ENCODE measurements at regions not wholly inside any gene's neighbourhood (a gene's known extent, or its start where the extent isn't known, plus 50 kb on each side); places are given as distances from the start of the nearest gene placed in this dataset.

DNA sequence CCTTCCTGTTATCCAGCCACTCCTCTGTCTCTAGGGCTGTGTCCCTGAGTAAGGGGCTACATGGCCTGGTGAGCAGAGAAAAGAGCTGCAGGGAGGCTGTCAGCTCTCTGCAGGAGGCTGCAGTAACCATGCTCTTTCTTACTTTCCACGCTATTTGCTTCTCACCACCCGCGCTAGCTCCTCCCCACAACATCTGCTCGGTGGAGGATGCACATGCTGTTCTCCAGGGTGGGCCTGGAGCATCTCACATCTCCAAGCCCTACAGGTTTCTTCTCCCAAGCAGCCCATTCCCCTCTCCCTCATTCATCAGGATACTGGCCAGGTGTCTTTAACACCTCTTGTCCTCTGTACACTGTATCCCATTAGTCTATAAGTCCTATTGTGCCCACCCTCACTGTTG lies 103.8 kb downstream of the IER5 start:
- H3K27ac Mint-ChIP-seq (ENCODE audit: unreplicated experiment), result no peak overlapping the region
- peaks cover 8% of the 10 kb centered on the region for H3K9me3 Mint-ChIP-seq
- DNase-seq (ENCODE audit: low read depth, low spot score), result no peak
- H3K27me3 Mint-ChIP-seq (ENCODE audit: low read depth), result peaks cover 37% of the 10 kb centered on the region
- peaks cover 3% of the 10 kb centered on the region for H3K36me3 Mint-ChIP-seq (ENCODE audit: low read depth)
- TF ChIP-seq, protein P1, sequence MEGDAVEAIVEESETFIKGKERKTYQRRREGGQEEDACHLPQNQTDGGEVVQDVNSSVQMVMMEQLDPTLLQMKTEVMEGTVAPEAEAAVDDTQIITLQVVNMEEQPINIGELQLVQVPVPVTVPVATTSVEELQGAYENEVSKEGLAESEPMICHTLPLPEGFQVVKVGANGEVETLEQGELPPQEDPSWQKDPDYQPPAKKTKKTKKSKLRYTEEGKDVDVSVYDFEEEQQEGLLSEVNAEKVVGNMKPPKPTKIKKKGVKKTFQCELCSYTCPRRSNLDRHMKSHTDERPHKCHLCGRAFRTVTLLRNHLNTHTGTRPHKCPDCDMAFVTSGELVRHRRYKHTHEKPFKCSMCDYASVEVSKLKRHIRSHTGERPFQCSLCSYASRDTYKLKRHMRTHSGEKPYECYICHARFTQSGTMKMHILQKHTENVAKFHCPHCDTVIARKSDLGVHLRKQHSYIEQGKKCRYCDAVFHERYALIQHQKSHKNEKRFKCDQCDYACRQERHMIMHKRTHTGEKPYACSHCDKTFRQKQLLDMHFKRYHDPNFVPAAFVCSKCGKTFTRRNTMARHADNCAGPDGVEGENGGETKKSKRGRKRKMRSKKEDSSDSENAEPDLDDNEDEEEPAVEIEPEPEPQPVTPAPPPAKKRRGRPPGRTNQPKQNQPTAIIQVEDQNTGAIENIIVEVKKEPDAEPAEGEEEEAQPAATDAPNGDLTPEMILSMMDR (conservative IDR thresholded peaks at IDR 0.05), result no peak
- H3K4me3 Mint-ChIP-seq, result no peak overlapping the region
- no peaks in the 10 kb centered on the region for H3K4me1 Mint-ChIP-seq

DNA sequence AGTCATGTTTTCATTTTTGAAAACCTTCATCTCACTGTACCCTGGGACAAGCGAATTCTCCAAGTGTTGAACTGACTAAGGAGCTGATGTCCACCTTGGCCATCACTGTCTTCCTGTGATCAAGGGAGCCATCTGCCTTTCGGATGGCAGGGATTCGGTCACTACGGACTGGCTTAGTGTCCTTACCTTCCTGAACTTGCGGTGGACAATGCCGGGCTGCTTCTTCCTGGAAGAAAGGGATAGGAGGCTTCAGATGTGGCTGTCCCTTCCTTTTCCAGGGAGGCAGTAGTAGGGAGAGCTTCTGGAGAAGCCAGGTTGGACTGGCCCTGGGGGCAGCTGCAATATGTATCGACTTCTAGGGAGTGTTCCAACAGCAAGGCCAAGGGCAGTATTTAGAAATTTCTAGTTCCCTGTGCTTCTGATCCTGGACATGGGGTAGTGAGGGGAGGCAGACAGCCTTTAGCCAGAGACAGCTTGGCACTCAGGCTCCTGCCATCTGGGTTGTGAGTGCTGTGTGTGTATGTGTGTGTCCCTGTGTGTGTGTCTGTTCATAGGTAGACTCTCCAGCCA lies 114.6 kb downstream of the IER5 start:
- no peak for DNase-seq (ENCODE audit: low read depth, low spot score)
- no peaks in the 10 kb centered on the region for H3K36me3 Mint-ChIP-seq (ENCODE audit: low read depth)

DNA sequence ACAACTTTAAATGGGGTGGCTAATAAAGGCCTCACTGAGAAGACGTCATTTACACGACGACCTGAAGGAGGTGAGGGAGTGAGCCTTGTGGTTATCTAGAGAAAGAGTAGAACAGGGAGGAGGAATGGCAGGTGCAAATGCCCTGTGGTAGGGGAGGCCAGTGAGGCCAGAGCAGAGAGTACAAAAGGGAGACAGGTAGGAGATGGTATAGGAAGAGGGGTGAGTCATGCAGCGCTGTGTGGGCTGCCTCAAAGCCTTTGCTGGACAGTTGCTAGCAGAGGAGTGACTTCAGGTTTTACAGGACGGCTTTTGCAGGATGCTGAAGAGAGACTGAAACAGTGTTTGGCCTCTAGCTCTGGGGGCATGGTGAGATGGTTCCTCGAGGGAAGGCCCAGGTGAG lies 116.0 kb downstream of the IER5 start:
- no peak for DNase-seq (ENCODE audit: low read depth, low spot score)
- Mint-ChIP-seq H3K36me3 (ENCODE audit: low read depth) (no peaks in the 10 kb centered on the region), H3K4me3 (no peak overlapping the region), H3K9me3 (peaks cover 2% of the 10 kb centered on the region), H3K4me1 (no peaks in the 10 kb centered on the region), H3K27ac (ENCODE audit: unreplicated experiment) (no peak overlapping the region), H3K27me3 (ENCODE audit: low read depth) (peaks cover 29% of the 10 kb centered on the region)
- TF ChIP-seq, protein P1 (conservative IDR thresholded peaks at IDR 0.05), result no peak

More for the DNA sequence above, 114.6 kb downstream of the IER5 start:
- Mint-ChIP-seq H3K27me3 (ENCODE audit: low read depth) (peaks cover 41% of the 10 kb centered on the region), H3K9me3 (peaks cover 2% of the 10 kb centered on the region), H3K4me3 (no peak overlapping the region), H3K27ac (ENCODE audit: unreplicated experiment) (no peak overlapping the region), H3K4me1 (no peaks in the 10 kb centered on the region)
- TF ChIP-seq, protein P1 (conservative IDR thresholded peaks at IDR 0.05), result no peak

DNA sequence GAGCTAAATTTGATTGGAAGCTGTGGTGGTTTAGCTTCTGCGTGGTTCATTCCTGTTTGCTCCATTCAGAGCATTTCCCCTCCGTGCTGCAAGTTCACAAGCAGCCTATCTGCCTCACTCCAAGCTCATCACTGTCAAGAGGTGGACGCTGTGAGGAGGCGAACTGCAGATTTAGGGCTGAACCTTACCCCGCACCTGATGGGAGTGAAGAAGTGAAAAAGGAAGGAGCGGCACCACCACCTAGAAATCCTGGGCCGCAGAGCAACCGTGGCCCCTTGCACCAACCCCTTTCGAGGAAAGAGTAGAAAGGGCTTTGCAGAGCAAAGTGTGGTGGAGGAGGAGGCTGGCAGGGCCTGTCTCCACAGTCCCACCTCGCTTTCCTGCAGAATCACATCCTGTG lies 117.4 kb downstream of the IER5 start:
- H3K36me3 Mint-ChIP-seq (ENCODE audit: low read depth), result no peaks in the 10 kb centered on the region
- DNase-seq (ENCODE audit: low read depth, low spot score), result no peak
- peaks cover 20% of the 10 kb centered on the region for H3K27me3 Mint-ChIP-seq (ENCODE audit: low read depth)
- no peak overlapping the region for H3K4me3 Mint-ChIP-seq
- H3K4me1 Mint-ChIP-seq, result no peaks in the 10 kb centered on the region
- H3K9me3 Mint-ChIP-seq, result peaks cover under 1% of the 10 kb centered on the region
- H3K27ac Mint-ChIP-seq (ENCODE audit: unreplicated experiment), result no peak overlapping the region
- TF ChIP-seq, protein P1 (conservative IDR thresholded peaks at IDR 0.05), result no peak

DNA sequence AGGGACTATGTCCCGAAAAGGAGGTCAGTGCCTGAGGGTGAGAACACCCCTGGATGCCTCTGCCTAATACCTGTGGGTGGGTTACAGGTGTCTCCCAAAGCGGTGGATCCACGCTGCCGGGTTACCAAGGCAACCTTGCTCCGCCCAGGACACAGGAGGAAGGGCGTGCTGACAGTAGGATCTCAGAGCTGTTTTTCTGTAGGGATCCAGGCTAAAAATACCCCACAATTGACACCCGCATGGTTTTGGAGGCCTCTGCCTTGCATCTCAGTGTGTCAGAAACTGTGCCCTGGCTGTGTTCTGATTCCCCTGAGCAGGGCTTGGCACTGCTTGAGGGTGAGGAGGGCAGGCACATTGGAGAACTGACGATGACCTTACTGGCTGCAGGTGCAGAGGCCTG lies 118.0 kb downstream of the IER5 start:
- TF ChIP-seq, protein P1 (conservative IDR thresholded peaks at IDR 0.05), result no peak
- Mint-ChIP-seq H3K27me3 (ENCODE audit: low read depth) (peaks cover 24% of the 10 kb centered on the region), H3K9me3 (no peaks in the 10 kb centered on the region), H3K36me3 (ENCODE audit: low read depth) (no peaks in the 10 kb centered on the region), H3K4me1 (no peaks in the 10 kb centered on the region), H3K4me3 (no peak overlapping the region), H3K27ac (ENCODE audit: unreplicated experiment) (no peak overlapping the region)
- no peak for DNase-seq (ENCODE audit: low read depth, low spot score)
